Kidney (tissue), 13 donors: ENCODE measurements at regions not wholly inside any gene's neighbourhood (a gene's known extent, or its start where the extent isn't known, plus 50 kb on each side); places are given as distances from the start of the nearest gene placed in this dataset.

Source experiments
- DNase-seq, 5 donors: peaks; one replicate each; pipeline ENCODE4 v3.0.0-alpha.2; 2013 to 2020
- FAIRE-seq: peaks from 2 replicates; lab custom pipeline; 2012; peaks lifted over from hg19 to GRCh38; lab: Jason Lieb, UNC
- H3K27ac ChIP-seq, 2 donors: one replicate each; pipeline ENCODE4 v1.7.0; 2013; ENCODE audit warnings: low read depth in 2 of 2, low read length in 2 of 2, inconsistent platforms in 1 of 2
- H3K27me3 ChIP-seq: one replicate; pipeline ENCODE4 v1.7.1; 2013; ENCODE audit warnings: low read length, inconsistent platforms; ENCODE audit not compliant: control insufficient read depth, insufficient read depth
- H3K36me3 ChIP-seq, 3 donors: one replicate each; pipeline versions ENCODE4 v1.7.0 to v1.7.1; 2013; ENCODE audit warnings: low read length in 3 of 3, control low read depth in 1 of 3, inconsistent platforms in 1 of 3; ENCODE audit not compliant: insufficient read depth in 3 of 3, control insufficient read depth in 2 of 3
- H3K4me1 ChIP-seq, 3 donors: one replicate each; pipeline versions ENCODE4 v1.7.0 to v1.7.1; 2013; ENCODE audit warnings: low read length in 3 of 3, inconsistent platforms in 1 of 3, low read depth in 1 of 3; ENCODE audit not compliant: control insufficient read depth in 2 of 3, insufficient read depth in 2 of 3
- H3K4me3 ChIP-seq, 3 donors: one replicate each; pipeline versions ENCODE4 v1.7.0 to v1.8.1; 2013; ENCODE audit warnings: low read length in 3 of 3, control low read depth in 1 of 3, inconsistent platforms in 1 of 3
- H3K9ac ChIP-seq, 3 donors: one replicate each; pipeline versions ENCODE4 v1.7.0 to v1.7.1; 2013; ENCODE audit warnings: low read length in 3 of 3, control low read depth in 1 of 3, inconsistent platforms in 1 of 3
- H3K9me3 ChIP-seq, 3 donors: one replicate each; pipeline versions ENCODE4 v1.7.0 to v1.7.1; 2013; ENCODE audit warnings: low read length in 3 of 3, control low read depth in 1 of 3, inconsistent platforms in 1 of 3; ENCODE audit not compliant: control insufficient read depth in 2 of 3, insufficient read depth in 1 of 3
- intact Hi-C: fragments of 100-400 bp; cut with DNase I; formaldehyde crosslinking; loops from one replicate; pipeline ENCODE4 v1.11.1; 2022
- TF ChIP-seq, protein P1 (sequence below): IDR thresholded peaks from 3 replicates; pipeline ENCODE4 v1.5.1; 2012; ENCODE audit warnings: mild to moderate bottlenecking, moderate library complexity, borderline replicate concordance; ENCODE audit not compliant: insufficient read depth; ENCODE audit errors: extremely low read depth
- donor health status: control.
- donor health status: control.
- donor health status: control.
- donor health status: control.
- donor health status: control.
- donor health status: DM: yes; HTN: yes; CAD: no.
- donor health status: Normal renal cell carcinoma (clear cell type).

DNA sequence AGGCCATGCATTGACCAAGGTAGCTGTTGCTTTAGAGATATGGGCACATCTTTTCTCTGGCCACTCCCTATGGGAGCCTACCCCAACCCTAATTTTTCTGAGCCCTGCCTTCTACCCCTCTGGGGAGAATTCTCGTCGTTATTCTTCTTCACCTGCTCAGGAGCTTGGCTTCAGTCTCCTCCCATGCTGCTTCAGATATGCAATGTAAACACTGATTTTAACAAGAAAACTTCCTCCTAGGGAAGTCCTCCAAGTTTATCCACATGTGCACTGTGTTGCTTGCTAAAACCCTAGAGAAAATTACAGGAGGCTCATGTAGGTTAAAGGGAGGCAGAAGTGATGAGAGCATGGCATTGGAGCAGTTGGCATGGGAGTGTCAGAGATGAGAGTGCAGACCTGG lies 445.2 kb upstream of the MDFIC2 start:
- Histone ChIP-seq H3K27ac (no peak overlapping the region), H3K4me3 (no peak overlapping the region), H3K36me3 (no peaks in the 10 kb centered on the region), H3K27me3 (no peaks in the 10 kb centered on the region), H3K9ac (no peak overlapping the region), H3K9me3 (no peaks in the 10 kb centered on the region), H3K4me1 (no peaks in the 10 kb centered on the region)
- TF ChIP-seq, protein P1, sequence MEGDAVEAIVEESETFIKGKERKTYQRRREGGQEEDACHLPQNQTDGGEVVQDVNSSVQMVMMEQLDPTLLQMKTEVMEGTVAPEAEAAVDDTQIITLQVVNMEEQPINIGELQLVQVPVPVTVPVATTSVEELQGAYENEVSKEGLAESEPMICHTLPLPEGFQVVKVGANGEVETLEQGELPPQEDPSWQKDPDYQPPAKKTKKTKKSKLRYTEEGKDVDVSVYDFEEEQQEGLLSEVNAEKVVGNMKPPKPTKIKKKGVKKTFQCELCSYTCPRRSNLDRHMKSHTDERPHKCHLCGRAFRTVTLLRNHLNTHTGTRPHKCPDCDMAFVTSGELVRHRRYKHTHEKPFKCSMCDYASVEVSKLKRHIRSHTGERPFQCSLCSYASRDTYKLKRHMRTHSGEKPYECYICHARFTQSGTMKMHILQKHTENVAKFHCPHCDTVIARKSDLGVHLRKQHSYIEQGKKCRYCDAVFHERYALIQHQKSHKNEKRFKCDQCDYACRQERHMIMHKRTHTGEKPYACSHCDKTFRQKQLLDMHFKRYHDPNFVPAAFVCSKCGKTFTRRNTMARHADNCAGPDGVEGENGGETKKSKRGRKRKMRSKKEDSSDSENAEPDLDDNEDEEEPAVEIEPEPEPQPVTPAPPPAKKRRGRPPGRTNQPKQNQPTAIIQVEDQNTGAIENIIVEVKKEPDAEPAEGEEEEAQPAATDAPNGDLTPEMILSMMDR = no peak
- DNase-seq (no peak), FAIRE-seq (no peak)
- intact Hi-C loops = no loop called here

DNA sequence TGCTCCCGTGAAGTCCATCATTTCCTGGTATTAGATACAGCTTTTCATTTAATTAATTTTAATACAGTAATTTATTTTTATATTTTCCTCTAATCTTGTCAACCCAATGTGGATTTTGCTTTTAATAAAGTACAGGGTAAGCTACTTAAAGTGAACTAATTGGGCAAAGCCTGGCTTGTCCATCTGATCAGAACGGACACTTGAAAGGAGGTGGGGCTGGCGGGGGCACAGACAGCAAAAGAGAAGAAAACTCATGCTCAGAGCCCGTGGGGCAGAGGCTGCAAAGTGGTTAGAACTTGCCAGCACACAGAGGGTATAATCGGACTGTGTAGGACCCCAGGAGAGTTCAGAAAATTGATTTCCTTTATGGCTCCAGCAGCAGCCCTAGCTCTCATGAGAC lies 443.1 kb upstream of the MDFIC2 start:
- no peaks in the 10 kb centered on the region for H3K9me3 ChIP-seq
- no peak for FAIRE-seq
- intact Hi-C loops = no loop called here
- no peak for DNase-seq
- H3K27me3 ChIP-seq = no peaks in the 10 kb centered on the region
- TF ChIP-seq, protein P1 = no peak
- H3K9ac ChIP-seq = no peak overlapping the region
- no peak overlapping the region for H3K4me3 ChIP-seq
- no peaks in the 10 kb centered on the region for H3K36me3 ChIP-seq
- no peaks in the 10 kb centered on the region for H3K4me1 ChIP-seq
- H3K27ac ChIP-seq = no peak overlapping the region

DNA sequence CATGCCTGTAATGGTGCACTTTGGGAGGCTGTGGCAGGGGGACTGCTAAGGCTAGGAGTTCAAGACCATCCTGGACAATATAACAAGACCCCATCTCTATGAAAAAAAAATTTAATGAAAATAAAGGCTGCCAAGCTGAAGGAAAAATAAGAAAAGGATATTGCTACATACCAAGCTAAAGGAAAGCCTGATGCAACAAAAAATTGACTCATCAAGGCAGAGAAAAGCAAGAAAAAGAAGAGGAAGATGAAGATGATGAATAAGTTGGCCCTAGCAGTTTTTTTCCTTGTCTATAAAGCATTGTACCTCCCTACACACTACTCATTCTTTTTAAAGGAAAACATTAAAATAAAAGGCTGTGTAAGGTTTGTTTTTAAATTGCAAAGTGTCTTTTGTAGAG lies 441.9 kb upstream of the MDFIC2 start:
- H3K27ac ChIP-seq = no peak overlapping the region
- intact Hi-C loops = no loop called here
- H3K4me3 ChIP-seq = no peak overlapping the region
- no peaks in the 10 kb centered on the region for H3K27me3 ChIP-seq
- H3K9ac ChIP-seq = no peak overlapping the region
- no peaks in the 10 kb centered on the region for H3K9me3 ChIP-seq
- no peaks in the 10 kb centered on the region for H3K36me3 ChIP-seq
- no peaks in the 10 kb centered on the region for H3K4me1 ChIP-seq
- TF ChIP-seq, protein P1 = no peak
- no peak for DNase-seq
- no peak for FAIRE-seq

DNA sequence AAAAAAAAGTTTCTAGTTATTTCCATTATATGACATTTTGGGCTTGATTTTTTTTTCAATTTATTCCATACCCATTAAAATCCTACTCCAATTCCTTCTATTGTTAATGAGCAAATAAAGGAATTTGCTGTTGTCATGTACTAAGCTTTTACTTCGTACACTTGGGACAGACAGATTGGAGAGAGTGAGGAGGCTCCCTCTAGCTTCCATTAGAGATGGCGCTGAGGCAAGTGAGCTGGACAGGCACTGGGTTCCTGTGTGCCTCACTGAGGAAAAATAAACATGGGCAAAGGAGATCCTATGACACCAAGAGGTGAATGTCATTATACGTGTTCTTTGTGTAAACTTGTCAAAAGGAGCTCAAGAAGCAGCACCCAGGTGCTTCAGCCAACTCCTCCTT lies 441.1 kb upstream of the MDFIC2 start:
- Histone ChIP-seq H3K9me3 (no peaks in the 10 kb centered on the region), H3K36me3 (no peaks in the 10 kb centered on the region), H3K9ac (no peak overlapping the region), H3K27ac (no peak overlapping the region), H3K4me3 (no peak overlapping the region), H3K27me3 (no peaks in the 10 kb centered on the region), H3K4me1 (no peaks in the 10 kb centered on the region)
- DNase-seq = no peak
- FAIRE-seq = no peak
- intact Hi-C loops = no loop called here
- TF ChIP-seq, protein P1 = no peak
